Thyroid gland (tissue), 4 donors: ENCODE measurements at regions not wholly inside any gene's neighbourhood (a gene's known extent, or its start where the extent isn't known, plus 50 kb on each side); places are given as distances from the start of the nearest gene placed in this dataset.

Experiments used
- DNase-seq, 2 donors: peaks; one replicate each; pipeline ENCODE4 v3.0.0-alpha.2; 2019
- H3K27ac ChIP-seq, 3 donors: fragments of 200-600 bp; sonication (generic); 1 replicate in 2 of 3; 2 replicates in 1 of 3; pipeline ENCODE4 v1.5.1; 2016 to 2019; ENCODE audit warnings: mild to moderate bottlenecking in 1 of 3, moderate library complexity in 1 of 3
- H3K27me3 ChIP-seq: fragments of 200-600 bp; sonication (generic); one replicate; pipeline ENCODE4 v1.5.1; 2019
- H3K36me3 ChIP-seq, 2 donors: fragments of 200-600 bp; sonication (generic); one replicate each; pipeline ENCODE4 v1.5.1; 2016 to 2019
- H3K4me1 ChIP-seq, 2 donors: fragments of 200-600 bp; sonication (generic); one replicate each; pipeline ENCODE4 v1.5.1; 2017 to 2019
- H3K4me3 ChIP-seq, 3 donors: fragments of 200-600 bp; sonication (generic); replicated peaks in 1 of 3; 1 replicate in 2 of 3; 2 replicates in 1 of 3; pipeline ENCODE4 v1.5.1; 2016; ENCODE audit warnings: mild to moderate bottlenecking in 1 of 3
- H3K9me3 ChIP-seq: fragments of 200-600 bp; sonication (generic); one replicate; pipeline ENCODE4 v1.5.1; 2017
- CTCF ChIP-seq, 6 experiments: fragments of 200-600 bp in 3 of 6; fragments of 450-650 bp in 3 of 6; sonication (generic) in 3 of 6; IDR thresholded peaks; one replicate each; pipeline ENCODE4 v1.5.1; 2016 to 2019; ENCODE audit warnings: antibody characterized with exemption in 6 of 6, mild to moderate bottlenecking in 2 of 6, inconsistent platforms in 1 of 6, moderate library complexity in 1 of 6
- POLR2A ChIP-seq, 2 donors: fragments of 450-650 bp; IDR thresholded peaks; one replicate each; pipeline ENCODE4 v1.6.1; 2017; ENCODE audit warnings: antibody characterized with exemption in 2 of 2, mild to moderate bottlenecking in 2 of 2, moderate library complexity in 1 of 2
- WGBS, 2 donors: methylation state at CpG; one replicate each; pipeline ENCODE4 v1.1.5; 2017; 5-methylcytosine and 5-hydroxymethylcytosine counted together
- intact Hi-C: fragments of 100-400 bp; cut with DNase I; formaldehyde crosslinking; loops from one replicate; pipeline ENCODE4 v1.15.1; 2023

- H3K4me1 ChIP-seq = no peaks in the 10 kb centered on the region
- H3K9me3 ChIP-seq = no peaks in the 10 kb centered on the region
- 94 to 96% methylated on average over 3 of the region's 3 CpGs for WGBS, 2 donors
- intact Hi-C loops = no loop called here
- no peaks in the 10 kb centered on the region for H3K36me3 ChIP-seq
- no peak overlapping the region for H3K27ac ChIP-seq
- no peak for TF ChIP-seq CTCF (IDR thresholded peaks at IDR 0.05)
- no peak for TF ChIP-seq POLR2A (IDR thresholded peaks at IDR 0.05)
- no peaks in the 10 kb centered on the region for H3K27me3 ChIP-seq
- no peak for DNase-seq
- no peak overlapping the region for H3K4me3 ChIP-seq
Observed at GRCh38 chr11:81839016-81839415, 894.6 kb downstream of the FAM181B start.

- no peaks in the 10 kb centered on the region for H3K36me3 ChIP-seq
- no peaks in the 10 kb centered on the region for H3K27me3 ChIP-seq
- TF ChIP-seq POLR2A (IDR thresholded peaks at IDR 0.05) = no peak
- H3K9me3 ChIP-seq = no peaks in the 10 kb centered on the region
- no peak overlapping the region for H3K27ac ChIP-seq
- no peak for DNase-seq
- intact Hi-C loops = no loop called here
- H3K4me1 ChIP-seq = no peaks in the 10 kb centered on the region
- H3K4me3 ChIP-seq = no peak overlapping the region
Observed at GRCh38 chr11:81829976-81830375, 903.7 kb downstream of the FAM181B start.

GRCh38 chr11:81825346-81825745 lies 908.3 kb downstream of the FAM181B start:
- no peaks in the 10 kb centered on the region for H3K9me3 ChIP-seq
- no peak for DNase-seq
- no peaks in the 10 kb centered on the region for H3K4me1 ChIP-seq
- TF ChIP-seq POLR2A (IDR thresholded peaks at IDR 0.05) (no peak), CTCF (IDR thresholded peaks at IDR 0.05) (no peak)
- no peaks in the 10 kb centered on the region for H3K36me3 ChIP-seq
- intact Hi-C loops = no loop called here
- H3K27me3 ChIP-seq = no peaks in the 10 kb centered on the region
- no peak overlapping the region for H3K4me3 ChIP-seq
- no peak overlapping the region for H3K27ac ChIP-seq

GRCh38 chr11:81819462-81819861 lies 914.2 kb downstream of the FAM181B start:
- intact Hi-C loops = no loop called here
- 75 to 99% methylated on average over 2 of the region's 2 CpGs for WGBS, 2 donors
- DNase-seq = no peak
- no peak overlapping the region for H3K27ac ChIP-seq
- no peak overlapping the region for H3K4me3 ChIP-seq
- H3K9me3 ChIP-seq = no peaks in the 10 kb centered on the region
- no peaks in the 10 kb centered on the region for H3K36me3 ChIP-seq
- H3K27me3 ChIP-seq = no peaks in the 10 kb centered on the region
- no peaks in the 10 kb centered on the region for H3K4me1 ChIP-seq
- TF ChIP-seq CTCF (IDR thresholded peaks at IDR 0.05) (no peak), POLR2A (IDR thresholded peaks at IDR 0.05) (no peak)

- H3K36me3 ChIP-seq = no peaks in the 10 kb centered on the region
- intact Hi-C loops = no loop called here
- H3K9me3 ChIP-seq = no peaks in the 10 kb centered on the region
- DNase-seq = no peak
- no peak overlapping the region for H3K27ac ChIP-seq
- WGBS, 2 donors = 43 to 53% methylated on average over 1 of the region's 1 CpG
- H3K27me3 ChIP-seq = no peaks in the 10 kb centered on the region
- H3K4me1 ChIP-seq = no peaks in the 10 kb centered on the region
- H3K4me3 ChIP-seq = no peak overlapping the region
- TF ChIP-seq POLR2A (IDR thresholded peaks at IDR 0.05) (no peak), CTCF (IDR thresholded peaks at IDR 0.05) (no peak)
Observed at GRCh38 chr11:81804858-81805257, 928.8 kb downstream of the FAM181B start.

- Histone ChIP-seq H3K4me1 (no peaks in the 10 kb centered on the region), H3K27ac (no peak overlapping the region), H3K9me3 (no peaks in the 10 kb centered on the region), H3K36me3 (no peaks in the 10 kb centered on the region), H3K4me3 (no peak overlapping the region), H3K27me3 (no peaks in the 10 kb centered on the region)
- DNase-seq = no peak
- WGBS, 2 donors = 64 to 87% methylated on average over 3 of the region's 3 CpGs
- no peak for TF ChIP-seq CTCF (IDR thresholded peaks at IDR 0.05)
- intact Hi-C loops = no loop called here
Observed at GRCh38 chr11:81802591-81802990, 931.1 kb downstream of the FAM181B start.
